SK-N-DZ (cell line): ENCODE measurements at regions not wholly inside any gene's neighbourhood (a gene's known extent, or its start where the extent isn't known, plus 50 kb on each side); places are given as distances from the start of the nearest gene placed in this dataset.

Experiments used
- DNase-seq: peaks from one replicate; pipeline ENCODE4 v3.0.0-alpha.2; 2015; ENCODE audit warnings: low spot score

- no peak for DNase-seq
These were observed 293.3 kb upstream of the MKI67 start for GRCh38 chr10:128419466-128420019.

- no peak for DNase-seq
These were observed 294.4 kb upstream of the MKI67 start for GRCh38 chr10:128420623-128421022.

- no peak for DNase-seq
These were observed 295.3 kb upstream of the MKI67 start for GRCh38 chr10:128421371-128422160.

GRCh38 chr10:128422190-128422589 lies 296.0 kb upstream of the MKI67 start:
- no peak for DNase-seq

GRCh38 chr10:128422999-128423398 lies 296.8 kb upstream of the MKI67 start:
- no peak for DNase-seq

- DNase-seq, result no peak
These were observed 303.1 kb upstream of the MKI67 start for GRCh38 chr10:128429321-128429720.

- DNase-seq, result no peak
These were observed 303.8 kb upstream of the MKI67 start for GRCh38 chr10:128429835-128430513.

GRCh38 chr10:128431083-128431482 lies 304.9 kb upstream of the MKI67 start:
- DNase-seq, result no peak

- no peak for DNase-seq
These were observed 305.3 kb upstream of the MKI67 start for GRCh38 chr10:128431506-128431905.

- no peak for DNase-seq
These were observed 305.8 kb upstream of the MKI67 start for GRCh38 chr10:128432011-128432410.

- no peak for DNase-seq
These were observed 306.2 kb upstream of the MKI67 start for GRCh38 chr10:128432423-128432822.

GRCh38 chr10:128435811-128436210 lies 309.6 kb upstream of the MKI67 start:
- DNase-seq, result no peak

- no peak for DNase-seq
These were observed 311.6 kb upstream of the MKI67 start for GRCh38 chr10:128437786-128438345.

GRCh38 chr10:128438417-128439063 lies 312.3 kb upstream of the MKI67 start:
- no peak for DNase-seq

- no peak for DNase-seq
These were observed 314.4 kb upstream of the MKI67 start for GRCh38 chr10:128440513-128441160.

- DNase-seq, result no peak
These were observed 317.8 kb upstream of the MKI67 start for GRCh38 chr10:128443925-128444518.

GRCh38 chr10:128448796-128449195 lies 322.6 kb upstream of the MKI67 start:
- DNase-seq, result no peak

GRCh38 chr10:128451879-128452278 lies 325.7 kb upstream of the MKI67 start:
- DNase-seq, result no peak

GRCh38 chr10:128456271-128456670 lies 330.0 kb upstream of the MKI67 start:
- no peak for DNase-seq

GRCh38 chr10:128457136-128457535 lies 330.9 kb upstream of the MKI67 start:
- no peak for DNase-seq

- DNase-seq, result no peak
These were observed 335.8 kb upstream of the MKI67 start for GRCh38 chr10:128461991-128462390.
